ENCODE measurements at regions not wholly inside any gene's neighbourhood (a gene's known extent, or its start where the extent isn't known, plus 50 kb on each side); places are given as distances from the start of the nearest gene placed in this dataset.

GRCh38 chr9:129351642-129352145 lies 173.6 kb upstream of the IER5L start:
- no peak for DNase-seq

DNA sequence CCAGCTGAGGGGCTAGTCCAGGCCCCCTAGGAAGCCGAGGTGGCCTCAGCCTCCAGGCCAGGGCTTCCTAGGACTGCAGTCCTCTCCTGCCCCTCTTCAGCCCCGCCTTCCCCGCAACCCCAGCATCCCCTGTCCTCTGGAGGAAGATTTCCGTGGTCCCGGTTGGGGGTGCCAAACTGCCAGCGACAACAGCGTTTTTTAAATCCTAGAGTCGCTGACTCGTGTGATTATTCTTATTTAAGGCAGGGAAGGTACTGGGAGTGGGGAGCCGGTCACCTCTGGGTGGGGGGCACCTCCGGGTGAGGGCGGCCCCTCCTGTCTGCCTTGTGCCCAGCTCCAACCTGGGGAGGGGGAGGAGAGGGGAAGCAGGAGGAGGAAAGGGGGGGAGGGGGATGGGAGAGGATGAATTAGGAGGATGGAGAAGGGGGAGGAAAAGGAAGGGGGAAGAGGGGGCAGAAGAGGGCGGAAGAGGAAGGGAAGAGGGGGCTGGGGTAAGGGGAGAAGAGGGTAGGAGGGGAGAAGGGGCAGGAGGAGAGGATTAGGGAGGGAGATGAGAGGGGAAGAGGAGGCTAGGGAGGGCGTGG lies 173.1 kb upstream of the IER5L start:
- no peak for DNase-seq

GRCh38 chr9:129350143-129350935 lies 172.3 kb upstream of the IER5L start:
- DNase-seq: no peak

GRCh38 chr9:129349665-129349947 lies 171.5 kb upstream of the IER5L start:
- no peak for DNase-seq

- DNase-seq: no peak
These were observed 171.0 kb upstream of the IER5L start for GRCh38 chr9:129348890-129349664.

DNA sequence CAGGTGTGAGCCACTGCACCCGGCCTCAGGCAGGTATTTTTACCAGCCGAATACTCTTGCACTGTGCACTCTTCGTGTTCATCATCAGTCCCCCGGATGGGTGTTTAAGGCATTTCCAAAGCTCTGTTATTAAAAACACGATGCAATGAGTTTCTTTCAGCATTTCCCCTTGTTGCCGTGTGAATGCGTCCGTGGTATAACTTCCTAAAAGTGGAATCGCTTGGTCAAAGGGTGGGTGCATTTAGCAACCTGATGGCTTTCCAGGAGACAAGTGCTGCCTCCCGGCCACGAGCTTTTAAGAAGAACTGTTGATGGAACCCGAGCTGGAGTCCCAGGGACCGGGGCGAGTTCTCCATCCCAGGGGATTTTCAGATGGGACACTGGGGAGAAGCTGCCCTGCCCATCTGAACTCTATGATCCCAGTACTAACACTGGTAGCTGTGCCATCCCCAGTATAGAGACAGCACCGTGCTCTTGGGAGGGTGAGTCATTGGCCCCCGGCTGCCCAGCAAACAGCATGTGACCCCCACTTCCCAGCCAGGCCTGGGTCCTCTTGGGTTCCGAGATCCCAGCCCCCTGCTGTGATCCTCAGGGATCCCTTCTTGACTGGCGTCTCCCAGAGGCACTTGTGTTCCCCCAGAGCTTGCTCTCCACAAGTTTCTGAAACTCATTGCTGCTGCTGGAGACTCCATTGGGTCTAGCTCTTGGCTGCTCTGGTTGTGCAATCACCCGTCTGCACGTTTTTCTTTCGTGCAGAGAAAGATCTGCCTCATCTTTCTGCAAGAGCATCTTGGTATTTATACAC lies 169.5 kb upstream of the IER5L start:
- DNase-seq: no peak

DNA sequence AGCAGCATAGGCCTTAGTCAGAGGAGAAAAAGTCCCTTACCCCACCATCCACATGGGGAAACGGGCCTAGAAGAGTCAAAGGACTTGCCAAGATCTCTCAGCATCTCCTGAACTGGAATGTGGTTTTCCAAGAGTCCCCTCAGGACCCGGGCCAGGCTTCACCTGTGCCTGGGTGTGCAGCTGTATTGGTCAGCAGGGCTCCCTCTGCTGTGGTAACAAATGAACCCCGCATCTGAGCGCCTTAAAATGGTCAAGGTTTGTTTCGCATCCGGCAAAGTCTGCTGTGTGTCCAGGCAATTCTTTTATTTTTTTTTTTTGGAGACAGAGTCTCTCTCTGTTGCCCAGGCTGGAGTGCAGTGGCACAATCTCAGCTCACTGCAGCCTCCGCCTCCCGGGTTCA lies 168.0 kb upstream of the IER5L start:
- no peak for DNase-seq

DNA sequence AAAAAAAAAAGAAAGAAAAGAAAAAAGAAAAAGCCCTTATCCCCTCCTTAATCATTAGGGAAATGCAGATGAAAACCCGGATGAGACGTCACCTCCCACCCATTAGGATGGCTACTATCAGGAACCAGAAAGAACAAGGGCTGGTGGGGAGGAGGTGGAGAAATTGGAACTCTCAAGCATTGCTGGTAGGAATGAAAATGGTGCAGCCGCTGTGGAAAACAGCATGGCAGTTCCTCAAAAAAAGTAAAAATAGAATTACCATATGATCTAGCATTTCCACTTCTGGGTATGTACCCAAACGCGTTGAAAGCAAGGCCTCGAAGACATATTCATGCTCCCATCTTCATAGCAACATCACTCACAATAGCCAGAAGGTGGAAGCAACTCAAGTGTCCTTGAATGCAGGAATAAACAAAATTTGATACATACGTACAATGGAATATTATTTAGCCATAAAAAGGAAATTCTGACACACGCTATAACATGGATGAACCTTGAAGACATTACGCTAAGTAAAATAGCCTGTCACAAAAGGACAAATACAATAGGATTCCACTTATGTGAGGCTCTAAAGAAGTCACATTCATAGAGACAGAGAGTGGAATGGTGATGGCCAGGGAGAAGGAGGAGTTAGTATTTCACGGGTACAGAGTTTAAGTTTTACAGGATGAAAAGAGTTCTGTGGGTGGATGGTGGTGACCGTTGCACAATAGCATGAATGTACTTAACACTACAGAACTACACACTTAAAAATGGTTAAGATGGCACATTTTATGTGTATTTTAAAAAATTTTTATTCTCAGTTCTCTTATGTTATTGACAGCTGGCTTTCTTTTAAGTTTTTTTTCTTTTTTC lies 166.8 kb upstream of the IER5L start:
- no peak for DNase-seq

DNA sequence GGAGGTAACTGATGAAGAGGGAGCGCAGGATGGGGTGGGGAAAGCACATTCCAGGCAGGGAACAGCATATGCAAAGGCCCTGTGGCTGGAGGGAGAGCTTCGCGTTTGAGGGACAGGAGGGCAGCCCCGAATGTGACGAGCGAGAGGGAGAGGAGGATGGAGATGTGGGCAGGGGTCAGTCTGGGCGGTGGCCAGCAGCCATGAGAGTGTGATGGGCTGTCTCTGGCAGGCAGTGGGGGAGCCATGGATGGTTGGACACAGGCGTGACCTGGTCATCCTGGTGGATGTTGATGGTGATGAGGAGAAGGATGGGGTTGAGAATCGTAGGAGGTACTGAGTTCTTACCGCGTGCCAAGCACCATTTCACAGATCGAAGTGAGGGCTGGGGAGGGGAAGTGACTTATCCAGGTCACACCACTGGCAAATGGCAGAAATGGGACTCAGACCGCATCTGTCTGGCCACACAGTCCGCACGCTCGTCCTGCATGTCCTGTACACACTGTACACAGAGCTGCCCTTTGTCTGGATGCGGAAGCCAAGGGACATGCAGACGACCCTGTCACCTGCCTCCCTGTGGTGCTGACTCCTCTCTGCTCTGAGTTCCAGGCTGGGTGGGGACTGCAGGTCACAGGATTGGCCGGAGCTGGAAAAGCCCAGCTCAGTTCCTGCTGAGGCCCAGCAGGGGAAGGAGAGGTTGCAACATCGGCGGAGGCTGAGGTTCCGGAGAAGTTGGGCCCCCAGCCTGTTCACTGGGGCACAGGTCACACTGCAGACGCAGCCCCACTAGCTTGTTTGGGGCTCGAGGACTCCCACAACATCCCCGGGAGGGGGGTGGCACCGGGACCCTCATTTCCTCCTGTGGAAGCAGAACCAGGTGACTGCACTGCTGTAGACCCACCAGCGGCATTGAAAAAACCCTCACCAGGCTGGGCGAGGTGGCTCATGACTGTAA lies 165.6 kb upstream of the IER5L start:
- no peak for DNase-seq

DNA sequence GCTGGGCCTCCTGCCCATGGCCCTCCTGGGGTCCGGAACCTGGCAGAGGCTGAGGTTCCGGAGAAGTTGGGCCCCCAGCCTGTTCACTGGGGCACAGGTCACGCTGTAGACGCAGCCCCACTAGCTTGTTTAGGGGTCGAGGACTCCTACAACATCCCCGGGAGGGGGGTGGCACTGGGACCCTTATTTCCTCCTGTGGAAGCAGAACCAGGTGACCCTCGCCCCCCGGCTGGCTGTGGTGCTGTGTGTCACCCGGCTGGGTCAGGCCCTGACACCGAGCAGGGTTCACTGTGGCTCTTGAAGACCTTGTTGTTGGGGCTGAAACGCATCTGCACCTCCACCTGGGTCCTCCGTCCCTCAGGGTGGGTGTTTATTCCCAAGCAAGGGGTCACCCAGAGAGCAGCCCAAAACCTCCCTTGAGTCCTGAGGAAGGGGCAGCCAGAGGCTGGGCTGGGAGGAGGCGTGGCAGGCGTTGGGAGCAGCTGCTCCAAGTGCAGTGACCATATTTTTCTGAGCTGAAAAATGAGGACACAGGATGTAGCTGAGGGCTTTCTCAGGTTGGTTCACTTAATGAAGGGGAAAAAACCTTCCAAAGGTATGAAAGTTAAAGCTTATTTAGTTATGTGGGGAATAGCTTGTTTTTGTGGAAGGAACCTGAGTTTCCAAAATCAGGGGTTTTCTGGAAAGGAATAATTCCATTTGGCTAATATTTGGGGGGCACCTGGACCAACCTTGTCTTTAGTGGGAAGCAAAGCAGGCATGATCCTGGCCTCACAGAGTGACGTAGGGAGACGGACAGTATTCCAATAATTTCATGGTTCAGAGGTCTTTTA lies 164.7 kb upstream of the IER5L start:
- no peak for DNase-seq

DNA sequence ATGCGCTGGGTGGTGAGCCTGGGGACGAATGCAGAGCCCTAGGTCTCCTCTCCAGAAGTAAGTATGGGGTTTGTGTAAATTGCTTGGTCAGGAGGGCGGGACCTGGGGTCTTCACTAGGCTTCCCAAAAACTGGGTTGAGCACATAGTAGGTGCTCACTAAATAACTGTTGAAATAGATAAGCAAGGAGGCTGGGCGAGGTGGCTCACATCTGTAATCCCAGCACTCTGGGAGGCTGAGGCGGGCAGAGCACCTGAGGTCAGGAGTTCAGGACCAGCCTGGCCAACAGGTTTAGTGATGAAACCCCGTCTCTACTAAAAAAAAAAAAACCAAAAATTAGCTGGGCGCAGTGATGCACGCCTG lies 163.9 kb upstream of the IER5L start:
- DNase-seq: no peak

DNA sequence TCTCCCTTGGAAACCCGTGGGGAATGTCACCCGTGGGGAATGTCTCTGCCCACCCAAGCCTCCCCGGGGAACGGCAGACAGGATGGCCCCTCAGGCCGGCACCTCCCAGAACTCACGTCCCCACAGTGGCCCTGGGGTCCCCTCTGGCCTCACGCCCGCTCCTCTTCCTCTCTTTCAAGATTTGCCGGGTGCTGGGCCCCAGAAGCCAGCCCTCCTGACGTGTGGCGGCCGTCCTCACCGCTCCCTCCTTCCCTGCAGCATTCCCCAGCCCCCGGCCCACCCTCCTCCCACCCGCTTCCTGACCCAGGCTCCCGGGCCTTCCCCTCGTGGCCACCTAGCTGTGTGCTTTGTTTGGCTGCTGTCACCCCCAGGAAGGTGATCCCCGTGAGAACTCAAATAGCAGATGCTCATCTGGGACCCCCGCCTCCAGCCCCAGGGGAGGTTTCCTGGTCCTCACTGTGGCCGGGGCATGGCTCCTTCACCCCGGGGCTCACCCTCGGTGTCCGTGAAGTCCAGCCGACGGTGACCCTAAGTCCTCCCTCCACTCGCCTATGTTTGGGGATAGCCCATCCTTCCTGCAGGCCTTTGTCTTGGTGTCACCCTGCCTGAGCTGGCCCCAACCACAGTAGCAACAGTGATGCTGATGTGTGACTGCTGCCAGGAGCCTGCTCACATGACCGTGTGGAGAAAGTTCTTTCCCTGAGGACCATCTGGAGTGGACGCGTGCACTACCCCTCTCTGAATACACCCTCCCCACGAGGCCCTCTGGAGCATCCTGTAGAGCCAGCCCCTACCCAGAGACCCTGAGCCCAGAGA lies 163.3 kb upstream of the IER5L start:
- no peak for DNase-seq

GRCh38 chr9:129340427-129341170 lies 162.5 kb upstream of the IER5L start:
- no peak for DNase-seq

- DNase-seq: no peak
These were observed 161.6 kb upstream of the IER5L start for GRCh38 chr9:129339539-129340157.

- no peak for DNase-seq
These were observed 160.8 kb upstream of the IER5L start for GRCh38 chr9:129338724-129339430.

DNA sequence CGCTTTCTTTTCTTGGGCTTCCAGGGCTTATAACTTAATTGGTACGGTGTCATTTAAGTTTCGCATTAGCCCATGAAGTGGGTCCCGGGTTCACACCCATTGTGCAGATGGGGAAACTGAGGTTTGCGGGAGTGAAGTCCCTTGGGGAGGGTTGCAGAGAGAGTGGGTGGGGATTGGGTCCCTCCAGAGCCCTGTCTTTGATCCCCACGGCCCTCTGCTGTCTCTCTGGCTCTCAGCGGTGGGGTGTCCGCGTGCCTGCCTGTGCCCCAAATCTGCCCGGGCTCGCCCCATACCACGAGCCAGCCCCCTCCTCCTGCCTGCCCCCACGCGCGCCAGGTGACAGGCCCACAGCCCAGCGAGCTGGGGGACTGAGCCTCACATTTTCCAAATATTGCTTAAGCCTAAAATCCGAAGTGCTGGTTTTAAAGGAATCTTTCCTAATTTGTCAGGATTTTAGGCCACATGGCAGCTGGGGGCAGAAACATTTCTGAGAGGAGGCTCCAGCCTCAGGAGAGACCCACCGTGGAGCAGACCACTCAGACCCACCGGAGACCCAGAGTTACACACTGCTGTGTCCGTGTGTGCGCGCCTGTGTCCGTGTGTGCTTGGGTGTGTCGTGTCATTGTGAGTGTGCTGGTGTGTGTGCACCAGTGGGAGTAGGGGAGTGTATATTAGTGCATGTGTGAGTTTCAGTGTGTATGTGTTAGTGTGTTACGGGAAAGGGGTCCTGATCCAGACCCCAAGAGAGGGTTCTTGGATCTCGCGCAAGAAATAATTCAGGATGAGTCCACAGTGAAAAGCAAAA lies 159.5 kb upstream of the IER5L start:
- DNase-seq: no peak
